Caco-2 (cell line): ENCODE measurements at regions not wholly inside any gene's neighbourhood (a gene's known extent, or its start where the extent isn't known, plus 50 kb on each side); places are given as distances from the start of the nearest gene placed in this dataset.
"Not testable (repeated sequence)": the region's sequence is repeated elsewhere in the genome, so short reads cannot be mapped to it uniquely, and the experiment has no call there.

Source experiments
- BruUV-seq: library from RNA; stranded (reverse); fragments of 400-500 nt; replicated peaks from 2 replicates; lab custom pipeline; 2021; lab: Mats Ljungman, UMichigan
- CTCF ChIA-PET: fragments of 300-600 bp; sonication (Branson Sonifier 250); formaldehyde crosslinking; loops from one replicate; lab custom pipeline; 2022; ENCODE audit warnings: antibody characterized with exemption; lab: Charles Lee
- POLR2A ChIA-PET: fragments of 300-600 bp; sonication (Branson Sonifier 250); formaldehyde crosslinking; loops from one replicate; lab custom pipeline; 2022; ENCODE audit warnings: antibody characterized with exemption; lab: Charles Lee
- DNase-seq, 2 experiments: peaks; one replicate each; pipeline versions ENCODE4 v3.0.0 to v3.0.0-alpha.2; 2020 to 2022
- H3K27me3 ChIP-seq: replicated peaks from 2 replicates; pipeline ENCODE4 v1.6.0; 2011; ENCODE audit warnings: low read length; ENCODE audit not compliant: control insufficient read depth, insufficient read depth
- H3K36me3 ChIP-seq: 2 replicates; pipeline ENCODE4 v1.5.1; 2011; ENCODE audit warnings: low read length; ENCODE audit not compliant: control insufficient read depth, insufficient read depth
- H3K4me1 ChIP-seq: fragments of 250-450 bp; sonication (Bioruptor Pico); 2 replicates; pipeline ENCODE4 v1.5.1; 2020; ENCODE audit warnings: mild to moderate bottlenecking
- H3K4me3 ChIP-seq: 2 replicates; pipeline ENCODE4 v1.5.1; 2011; ENCODE audit warnings: low read depth, mild to moderate bottlenecking, control low read depth, low read length
- H3K9me3 ChIP-seq: fragments of 250-450 bp; sonication (Bioruptor Pico); 2 replicates; pipeline ENCODE4 v1.5.1; 2020; ENCODE audit warnings: mild to moderate bottlenecking, moderate library complexity
- H3K27ac Mint-ChIP-seq: one replicate; pipeline ENCODE4 v1.8.0; 2022; ENCODE audit warnings: mixed read lengths; ENCODE audit not compliant: unreplicated experiment
- H3K27me3 Mint-ChIP-seq: one replicate; pipeline ENCODE4 v1.8.0; 2022; ENCODE audit warnings: mixed read lengths; ENCODE audit not compliant: insufficient read depth, unreplicated experiment
- H3K36me3 Mint-ChIP-seq: one replicate; pipeline ENCODE4 v1.8.0; 2022; ENCODE audit warnings: mild to moderate bottlenecking, mixed read lengths; ENCODE audit not compliant: insufficient read depth, unreplicated experiment
- H3K4me1 Mint-ChIP-seq: one replicate; pipeline ENCODE4 v1.8.0; 2022; ENCODE audit warnings: low read depth, mixed read lengths; ENCODE audit not compliant: unreplicated experiment
- H3K4me3 Mint-ChIP-seq: one replicate; pipeline ENCODE4 v1.8.0; 2022; ENCODE audit warnings: mild to moderate bottlenecking, moderate library complexity, mixed read lengths; ENCODE audit not compliant: unreplicated experiment
- H3K9me3 Mint-ChIP-seq: one replicate; pipeline ENCODE4 v1.8.0; 2022; ENCODE audit warnings: mixed read lengths; ENCODE audit not compliant: unreplicated experiment
- intact Hi-C: fragments of 100-400 bp; cut with micrococcal nuclease; formaldehyde crosslinking; loops from one replicate; pipeline ENCODE4 v1.10.0; 2022; ENCODE audit not compliant: unreplicated experiment
- TF ChIP-seq, protein P1 (sequence below), 2 experiments: fragments of 200-600 bp in 1 of 2; IDR thresholded peaks; 1 replicate in 1 of 2; 2 replicates in 1 of 2; pipeline versions ENCODE4 v1.5.1 to v1.8.0; 2011 to 2022; ENCODE audit warnings: antibody characterized with exemption in 1 of 2, control low read depth in 1 of 2, inconsistent platforms in 1 of 2, low read depth in 1 of 2, low read length in 1 of 2, mild to moderate bottlenecking in 1 of 2, moderate library complexity in 1 of 2; ENCODE audit not compliant: insufficient read depth in 1 of 2, severe bottlenecking in 1 of 2, unreplicated experiment in 1 of 2

DNA sequence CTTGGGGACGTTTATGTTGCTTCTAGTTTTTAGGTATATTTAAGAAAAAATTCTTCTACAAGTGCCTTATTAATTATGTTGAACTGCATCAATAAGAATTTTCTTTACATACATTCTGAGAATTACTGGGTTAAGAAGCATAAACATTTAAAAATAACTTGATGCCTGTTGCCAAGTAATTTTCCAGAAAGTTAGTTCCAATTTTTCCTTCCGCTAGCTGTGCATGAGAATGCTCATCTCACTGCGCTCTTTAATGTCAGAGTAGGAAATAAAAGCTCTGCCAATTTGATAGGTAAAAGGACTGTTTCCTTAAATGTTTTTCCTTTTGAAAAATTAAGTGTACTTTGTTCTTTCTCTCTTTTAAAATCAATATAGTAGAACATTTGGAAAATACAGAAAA is 113.1 kb upstream of the ZBED5 start:
- H3K27me3 ChIP-seq, result no peaks in the 10 kb centered on the region

DNA sequence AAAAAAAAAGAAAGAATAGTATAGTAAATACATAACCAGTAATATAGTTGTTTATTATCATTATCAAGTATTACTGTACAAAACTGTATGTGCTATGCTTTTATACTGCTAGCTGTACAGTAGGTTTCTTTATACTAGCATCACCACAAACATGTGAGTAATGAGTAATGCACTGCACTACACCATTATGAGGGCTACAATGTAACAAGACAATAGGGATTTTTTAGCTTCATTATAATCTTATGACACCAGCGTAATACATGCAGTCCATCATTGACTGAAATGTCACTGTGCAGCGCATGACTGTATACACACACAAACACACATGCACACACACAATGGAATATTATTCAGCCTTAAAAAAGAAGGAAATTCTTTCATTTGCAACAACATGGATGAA is 111.5 kb upstream of the ZBED5 start:
- Mint-ChIP-seq H3K9me3 (peaks cover 22% of the 10 kb centered on the region), H3K4me1 (peaks cover 15% of the 10 kb centered on the region), H3K27ac (no peak overlapping the region), H3K27me3 (no peaks in the 10 kb centered on the region), H3K4me3 (no peak overlapping the region), H3K36me3 (no peaks in the 10 kb centered on the region)
- peaks cover 5% of the 10 kb centered on the region; the same call in 1 of the 2 replicates for H3K9me3 ChIP-seq
- H3K36me3 ChIP-seq, result no peaks in the 10 kb centered on the region
- no TSS peak for BruUV-seq
- ChIA-PET POLR2A (no interaction called here), CTCF (no interaction called here)
- DNase-seq, result no peak
- H3K27me3 ChIP-seq, result no peaks in the 10 kb centered on the region
- intact Hi-C loops, result no loop called here
- no peak overlapping the region for H3K4me3 ChIP-seq
- TF ChIP-seq, protein P1, sequence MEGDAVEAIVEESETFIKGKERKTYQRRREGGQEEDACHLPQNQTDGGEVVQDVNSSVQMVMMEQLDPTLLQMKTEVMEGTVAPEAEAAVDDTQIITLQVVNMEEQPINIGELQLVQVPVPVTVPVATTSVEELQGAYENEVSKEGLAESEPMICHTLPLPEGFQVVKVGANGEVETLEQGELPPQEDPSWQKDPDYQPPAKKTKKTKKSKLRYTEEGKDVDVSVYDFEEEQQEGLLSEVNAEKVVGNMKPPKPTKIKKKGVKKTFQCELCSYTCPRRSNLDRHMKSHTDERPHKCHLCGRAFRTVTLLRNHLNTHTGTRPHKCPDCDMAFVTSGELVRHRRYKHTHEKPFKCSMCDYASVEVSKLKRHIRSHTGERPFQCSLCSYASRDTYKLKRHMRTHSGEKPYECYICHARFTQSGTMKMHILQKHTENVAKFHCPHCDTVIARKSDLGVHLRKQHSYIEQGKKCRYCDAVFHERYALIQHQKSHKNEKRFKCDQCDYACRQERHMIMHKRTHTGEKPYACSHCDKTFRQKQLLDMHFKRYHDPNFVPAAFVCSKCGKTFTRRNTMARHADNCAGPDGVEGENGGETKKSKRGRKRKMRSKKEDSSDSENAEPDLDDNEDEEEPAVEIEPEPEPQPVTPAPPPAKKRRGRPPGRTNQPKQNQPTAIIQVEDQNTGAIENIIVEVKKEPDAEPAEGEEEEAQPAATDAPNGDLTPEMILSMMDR (IDR thresholded peaks at IDR 0.05; ENCODE audit: insufficient read depth in 1 of 2, low read depth in 1 of 2, low read length in 1 of 2, severe bottlenecking in 1 of 2, unreplicated experiment in 1 of 2), result no peak
- H3K4me1 ChIP-seq, result peaks cover 29% of the 10 kb centered on the region

More for the DNA sequence above, 113.1 kb upstream of the ZBED5 start:
- H3K9me3 ChIP-seq, result no peaks in the 10 kb centered on the region
- intact Hi-C loops, result no loop called here
- H3K4me1 ChIP-seq, result peaks cover 40% of the 10 kb centered on the region
- Mint-ChIP-seq H3K4me1 (peaks cover 29% of the 10 kb centered on the region), H3K36me3 (no peaks in the 10 kb centered on the region), H3K27me3 (no peaks in the 10 kb centered on the region), H3K27ac (no peak overlapping the region), H3K4me3 (no peak overlapping the region), H3K9me3 (peaks cover 7% of the 10 kb centered on the region)
- TF ChIP-seq, protein P1 (IDR thresholded peaks at IDR 0.05; ENCODE audit: insufficient read depth in 1 of 2, low read depth in 1 of 2, low read length in 1 of 2, severe bottlenecking in 1 of 2, unreplicated experiment in 1 of 2), result no peak
- CTCF ChIA-PET, result no interaction called here
- POLR2A ChIA-PET, result no interaction called here
- H3K36me3 ChIP-seq, result no peaks in the 10 kb centered on the region
- DNase-seq, result no peak
- BruUV-seq, result no TSS peak
- H3K4me3 ChIP-seq, result no peak overlapping the region

DNA sequence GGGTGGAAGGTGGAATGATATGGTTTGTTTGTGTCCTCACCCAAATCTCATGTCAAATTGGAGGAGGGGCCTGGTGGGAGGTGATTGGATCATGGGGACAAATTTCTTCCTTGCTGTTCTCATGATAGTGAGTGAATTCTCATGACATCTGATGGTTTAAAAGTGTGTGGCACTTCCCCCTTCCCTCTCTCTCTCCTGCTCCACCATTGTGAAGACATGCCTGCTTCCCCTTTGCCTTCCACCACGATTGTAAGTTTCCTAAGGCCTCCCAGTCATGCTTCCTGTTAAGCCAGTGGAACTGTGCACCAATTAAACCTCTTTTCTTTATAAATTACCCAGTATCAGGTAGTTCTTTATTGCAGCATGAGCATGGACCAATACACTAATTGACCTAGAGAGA is 99.0 kb upstream of the ZBED5 start:
- CTCF ChIA-PET, DNase-seq, H3K4me1 ChIP-seq, H3K27me3 ChIP-seq, POLR2A ChIA-PET, H3K9me3 ChIP-seq, H3K36me3 ChIP-seq, H3K4me3 ChIP-seq, intact Hi-C loops, H3K27me3 Mint-ChIP-seq, H3K36me3 Mint-ChIP-seq, H3K4me1 Mint-ChIP-seq, BruUV-seq, H3K4me3 Mint-ChIP-seq, H3K27ac Mint-ChIP-seq: not testable (repeated sequence)
- H3K9me3 Mint-ChIP-seq, result peaks cover 38% of the 10 kb centered on the region

DNA sequence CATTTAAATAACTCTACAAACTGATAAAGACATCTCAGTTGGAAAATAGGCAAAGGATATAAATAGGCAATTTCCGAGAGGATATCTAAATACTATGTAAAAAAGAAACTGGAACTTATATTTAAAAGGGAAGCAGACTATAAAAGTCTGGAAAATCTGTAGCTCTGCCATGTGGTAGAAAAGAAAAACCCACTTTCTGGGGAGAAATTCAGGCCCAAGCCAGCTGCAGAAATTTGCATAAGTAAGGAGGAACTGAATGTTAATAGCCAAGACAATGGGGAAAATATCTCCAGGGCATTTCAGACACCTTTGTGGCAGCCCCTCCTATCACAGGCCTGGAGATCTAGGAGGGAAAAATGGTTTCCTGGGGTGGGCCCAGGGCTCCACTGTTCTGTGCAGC is 97.8 kb upstream of the ZBED5 start:
- BruUV-seq, result no TSS peak
- H3K36me3 Mint-ChIP-seq, result no peaks in the 10 kb centered on the region
- H3K27me3 ChIP-seq, result no peaks in the 10 kb centered on the region
- H3K4me3 ChIP-seq, result no peak overlapping the region
- TF ChIP-seq, protein P1 (IDR thresholded peaks at IDR 0.05; ENCODE audit: insufficient read depth in 1 of 2, low read depth in 1 of 2, low read length in 1 of 2, severe bottlenecking in 1 of 2, unreplicated experiment in 1 of 2), result no peak
- H3K27me3 Mint-ChIP-seq, result no peaks in the 10 kb centered on the region
- intact Hi-C loops, result no loop called here
- H3K27ac Mint-ChIP-seq, result no peak overlapping the region
- no peak for DNase-seq
- no peaks in the 10 kb centered on the region for H3K4me1 Mint-ChIP-seq
- H3K4me1 ChIP-seq, result no peaks in the 10 kb centered on the region
- POLR2A ChIA-PET, result no interaction called here
- no peak overlapping the region for H3K4me3 Mint-ChIP-seq
- H3K36me3 ChIP-seq, result no peaks in the 10 kb centered on the region
- H3K9me3 Mint-ChIP-seq, result peaks cover 28% of the 10 kb centered on the region
- CTCF ChIA-PET, result no interaction called here
- peaks cover 6% of the 10 kb centered on the region; the same call in 1 of the 2 replicates for H3K9me3 ChIP-seq
